MM.1S (cell line): ENCODE measurements at regions not wholly inside any gene's neighbourhood (a gene's known extent, or its start where the extent isn't known, plus 50 kb on each side); places are given as distances from the start of the nearest gene placed in this dataset.

Source experiments
- DNase-seq: peaks from one replicate; pipeline ENCODE4 v3.0.0-alpha.2; 2015
- H2AFZ ChIP-seq: fragments of 300-600 bp; sonication (generic); 2 replicates; pipeline ENCODE4 v1.6.0; 2016; ENCODE audit warnings: antibody characterized with exemption, low read length
- H3F3A ChIP-seq: fragments of 300-600 bp; sonication (generic); 2 replicates; pipeline ENCODE4 v1.6.1; 2016; ENCODE audit warnings: mild to moderate bottlenecking, antibody characterized with exemption, low read length, moderate library complexity, mixed read lengths; ENCODE audit not compliant: insufficient read depth
- H3K27ac ChIP-seq: fragments of 300-600 bp; sonication (generic); 2 replicates; pipeline ENCODE4 v1.5.1; 2016; ENCODE audit warnings: mild to moderate bottlenecking, low read length
- H3K27me3 ChIP-seq: fragments of 300-600 bp; sonication (generic); replicated peaks from 2 replicates; pipeline ENCODE4 v1.6.0; 2016; ENCODE audit warnings: low read length; ENCODE audit not compliant: insufficient read depth
- H3K36me3 ChIP-seq: fragments of 300-600 bp; sonication (generic); replicated peaks from 2 replicates; pipeline ENCODE4 v1.6.1; 2016; ENCODE audit warnings: mild to moderate bottlenecking, low read length, mixed read lengths; ENCODE audit not compliant: insufficient read depth
- H3K4me1 ChIP-seq: fragments of 300-600 bp; sonication (generic); 2 replicates; pipeline ENCODE4 v1.6.1; 2016; ENCODE audit warnings: low read length, mixed read lengths
- H3K4me2 ChIP-seq: fragments of 300-600 bp; sonication (generic); 2 replicates; pipeline ENCODE4 v1.6.0; 2016; ENCODE audit warnings: low read depth, low read length
- H3K4me3 ChIP-seq: fragments of 300-600 bp; sonication (generic); 2 replicates; pipeline ENCODE4 v1.5.1; 2016; ENCODE audit warnings: low read length, mixed read lengths
- H3K79me2 ChIP-seq: fragments of 300-600 bp; sonication (generic); 2 replicates; pipeline ENCODE4 v1.6.1; 2016; ENCODE audit warnings: mixed run types, low read length, mixed read lengths
- H3K9ac ChIP-seq: fragments of 300-600 bp; sonication (generic); 2 replicates; pipeline ENCODE4 v1.6.1; 2016; ENCODE audit warnings: low read length, mixed read lengths
- H3K9me2 ChIP-seq: fragments of 300-600 bp; sonication (generic); replicated peaks from 2 replicates; pipeline ENCODE4 v1.6.1; 2016; ENCODE audit warnings: mild to moderate bottlenecking, low read length, mixed read lengths; ENCODE audit not compliant: insufficient read depth
- H3K9me3 ChIP-seq: fragments of 300-600 bp; sonication (generic); replicated peaks from 2 replicates; pipeline ENCODE4 v1.6.1; 2016; ENCODE audit warnings: mild to moderate bottlenecking, low read length, mixed read lengths; ENCODE audit not compliant: insufficient read depth
- H4K20me1 ChIP-seq: fragments of 300-600 bp; sonication (generic); 2 replicates; pipeline ENCODE4 v1.6.1; 2016; ENCODE audit warnings: mild to moderate bottlenecking, low read length, moderate library complexity, mixed read lengths; ENCODE audit not compliant: insufficient read depth
- EZH2 ChIP-seq: fragments of 300-600 bp; sonication (generic); optimal IDR thresholded peaks from 2 replicates; pipeline ENCODE3; 2017; ENCODE audit warnings: low read depth, mild to moderate bottlenecking, antibody characterized with exemption, low read length, mixed read lengths
- EZH2phosphoT487 ChIP-seq: fragments of 300-600 bp; sonication (generic); IDR thresholded peaks from 2 replicates; pipeline ENCODE4 v1.6.1; 2018; ENCODE audit warnings: antibody characterized with exemption, low read length
- TF ChIP-seq, protein P1 (sequence below): fragments of 300-600 bp; sonication (generic); IDR thresholded peaks from 2 replicates; pipeline ENCODE4 v1.5.1; 2016; ENCODE audit warnings: antibody characterized with exemption, low read length, mixed read lengths

DNA sequence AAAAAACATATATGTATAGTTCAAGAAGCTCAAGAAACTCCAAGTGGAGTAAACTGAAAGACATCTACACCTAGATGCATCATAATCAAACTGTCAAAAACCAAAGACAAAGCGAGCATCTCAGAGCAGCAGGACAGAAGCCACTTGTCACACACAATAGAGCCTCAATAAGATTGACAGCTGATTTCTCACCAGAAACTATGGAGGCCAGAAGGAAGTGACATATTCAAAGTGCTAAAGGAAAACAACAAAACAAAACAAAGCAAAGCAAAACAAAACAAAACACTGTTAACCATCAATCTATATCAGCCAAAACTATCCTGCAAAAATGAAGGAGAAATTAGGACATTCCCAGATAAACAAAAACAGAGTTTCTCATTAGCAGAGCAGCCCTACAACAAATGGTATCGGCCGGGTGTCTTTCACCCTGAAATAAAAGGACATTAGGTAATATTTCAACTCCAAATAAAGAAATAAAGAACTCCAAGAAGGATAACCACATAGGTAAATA, 65.8 kb upstream of the SEPTIN5 start:
- 0 out of 2 replicates have a peak, but pooled peaks cover 3% of the 10 kb centered on the region for H3K27me3 ChIP-seq
- no peak overlapping the region for H3K4me2 ChIP-seq
- no peaks in the 10 kb centered on the region for H4K20me1 ChIP-seq
- no peaks in the 10 kb centered on the region for H3F3A ChIP-seq
- no peak overlapping the region for H3K4me3 ChIP-seq
- H3K4me1 ChIP-seq, result no peaks in the 10 kb centered on the region
- no peaks in the 10 kb centered on the region for H3K36me3 ChIP-seq
- H3K9me3 ChIP-seq, result no peaks in the 10 kb centered on the region
- no peak overlapping the region for H3K27ac ChIP-seq
- H2AFZ ChIP-seq, result no peak overlapping the region
- peak; percentile 37 for DNase-seq
- H3K9me2 ChIP-seq, result no peaks in the 10 kb centered on the region
- no peak overlapping the region for H3K9ac ChIP-seq
- TF ChIP-seq EZH2phosphoT487, result no peak
- TF ChIP-seq, protein P1, sequence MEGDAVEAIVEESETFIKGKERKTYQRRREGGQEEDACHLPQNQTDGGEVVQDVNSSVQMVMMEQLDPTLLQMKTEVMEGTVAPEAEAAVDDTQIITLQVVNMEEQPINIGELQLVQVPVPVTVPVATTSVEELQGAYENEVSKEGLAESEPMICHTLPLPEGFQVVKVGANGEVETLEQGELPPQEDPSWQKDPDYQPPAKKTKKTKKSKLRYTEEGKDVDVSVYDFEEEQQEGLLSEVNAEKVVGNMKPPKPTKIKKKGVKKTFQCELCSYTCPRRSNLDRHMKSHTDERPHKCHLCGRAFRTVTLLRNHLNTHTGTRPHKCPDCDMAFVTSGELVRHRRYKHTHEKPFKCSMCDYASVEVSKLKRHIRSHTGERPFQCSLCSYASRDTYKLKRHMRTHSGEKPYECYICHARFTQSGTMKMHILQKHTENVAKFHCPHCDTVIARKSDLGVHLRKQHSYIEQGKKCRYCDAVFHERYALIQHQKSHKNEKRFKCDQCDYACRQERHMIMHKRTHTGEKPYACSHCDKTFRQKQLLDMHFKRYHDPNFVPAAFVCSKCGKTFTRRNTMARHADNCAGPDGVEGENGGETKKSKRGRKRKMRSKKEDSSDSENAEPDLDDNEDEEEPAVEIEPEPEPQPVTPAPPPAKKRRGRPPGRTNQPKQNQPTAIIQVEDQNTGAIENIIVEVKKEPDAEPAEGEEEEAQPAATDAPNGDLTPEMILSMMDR, result no peak
- no peak for TF ChIP-seq EZH2
- H3K79me2 ChIP-seq, result no peaks in the 10 kb centered on the region

DNA sequence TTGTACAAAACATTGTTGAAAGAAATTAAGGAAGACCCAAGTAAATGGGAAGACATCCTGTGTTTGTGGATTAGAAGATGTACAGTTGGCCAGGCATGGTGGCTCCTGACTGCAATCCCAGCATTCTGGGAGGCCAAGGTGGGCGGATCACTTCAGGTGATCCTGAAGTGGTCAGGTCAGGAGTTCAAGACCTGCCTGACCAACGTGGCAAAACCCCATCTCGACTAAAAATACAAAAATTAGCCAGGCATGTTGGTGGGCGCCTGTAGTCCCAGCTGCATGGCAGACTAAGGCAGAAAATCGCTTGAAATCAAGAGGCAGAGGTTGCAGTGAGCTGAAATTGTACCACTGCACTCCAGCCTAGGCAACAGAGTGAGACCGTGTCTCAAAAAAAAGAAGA, 62.0 kb upstream of the SEPTIN5 start:
- Histone ChIP-seq H3K9me3 (no peaks in the 10 kb centered on the region), H3K79me2 (no peaks in the 10 kb centered on the region), H3F3A (no peaks in the 10 kb centered on the region), H2AFZ (no peak overlapping the region), H3K36me3 (no peaks in the 10 kb centered on the region), H3K9me2 (no peaks in the 10 kb centered on the region), H3K4me2 (no peak overlapping the region), H3K4me3 (no peak overlapping the region), H3K4me1 (no peaks in the 10 kb centered on the region), H3K9ac (no peak overlapping the region), H3K27ac (no peak overlapping the region), H4K20me1 (no peaks in the 10 kb centered on the region), H3K27me3 (no peaks in the 10 kb centered on the region)
- no peak for DNase-seq
- TF ChIP-seq EZH2 (no peak), EZH2phosphoT487 (no peak)
- TF ChIP-seq, protein P1, result no peak

DNA sequence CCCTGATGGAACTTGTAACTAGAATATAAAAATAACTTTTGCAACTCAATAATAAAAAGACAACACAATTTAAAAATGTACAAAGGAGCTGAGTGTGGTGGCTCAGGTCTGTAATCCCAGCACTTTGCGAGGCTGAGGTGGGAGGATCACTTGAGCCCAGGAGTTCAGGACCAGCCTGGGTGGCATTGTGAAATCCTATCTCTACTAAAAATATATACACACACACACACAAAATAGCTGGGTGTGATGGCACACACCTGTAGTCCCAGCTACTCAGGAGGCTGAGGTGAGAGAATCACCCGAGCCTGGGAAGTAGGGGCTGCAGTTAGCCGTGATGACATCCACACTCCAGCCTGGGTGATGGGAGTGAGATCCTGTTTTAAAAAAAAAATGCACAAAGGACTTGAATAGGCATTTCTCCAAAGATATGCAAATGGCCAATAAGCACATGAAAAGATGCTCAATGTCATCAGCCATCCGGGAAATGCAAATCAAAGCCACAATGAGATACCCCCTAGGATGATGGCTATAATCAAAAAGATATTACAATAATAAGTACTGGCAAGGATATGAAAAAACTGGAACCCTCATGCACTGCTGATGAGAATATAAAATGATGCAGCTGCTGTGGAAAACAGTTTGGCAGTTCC, 59.8 kb upstream of the SEPTIN5 start:
- no peaks in the 10 kb centered on the region for H3K9me2 ChIP-seq
- H3F3A ChIP-seq, result no peaks in the 10 kb centered on the region
- H3K4me1 ChIP-seq, result no peaks in the 10 kb centered on the region
- no peak overlapping the region for H3K4me3 ChIP-seq
- H3K9ac ChIP-seq, result no peak overlapping the region
- H4K20me1 ChIP-seq, result no peaks in the 10 kb centered on the region
- no peak overlapping the region for H2AFZ ChIP-seq
- no peak overlapping the region for H3K27ac ChIP-seq
- no peaks in the 10 kb centered on the region for H3K36me3 ChIP-seq
- TF ChIP-seq, protein P1, result no peak
- TF ChIP-seq EZH2phosphoT487 (no peak), EZH2 (no peak)
- H3K4me2 ChIP-seq, result no peak overlapping the region
- DNase-seq, result no peak
- H3K27me3 ChIP-seq, result no peaks in the 10 kb centered on the region
- no peaks in the 10 kb centered on the region for H3K79me2 ChIP-seq
- H3K9me3 ChIP-seq, result no peaks in the 10 kb centered on the region
